Hematopoietic multipotent progenitor cell treated with erythropoietin and hydrocortisone succinate and interleukin-3 and kit ligand, for 15 days (in vitro differentiated cells): ENCODE measurements at regions not wholly inside any gene's neighbourhood (a gene's known extent, or its start where the extent isn't known, plus 50 kb on each side); places are given as distances from the start of the nearest gene placed in this dataset.

Source experiments
- DNase-seq: peaks from one replicate; pipeline ENCODE4 v3.0.0-alpha.2; 2015; ENCODE audit warnings: low spot score

DNA sequence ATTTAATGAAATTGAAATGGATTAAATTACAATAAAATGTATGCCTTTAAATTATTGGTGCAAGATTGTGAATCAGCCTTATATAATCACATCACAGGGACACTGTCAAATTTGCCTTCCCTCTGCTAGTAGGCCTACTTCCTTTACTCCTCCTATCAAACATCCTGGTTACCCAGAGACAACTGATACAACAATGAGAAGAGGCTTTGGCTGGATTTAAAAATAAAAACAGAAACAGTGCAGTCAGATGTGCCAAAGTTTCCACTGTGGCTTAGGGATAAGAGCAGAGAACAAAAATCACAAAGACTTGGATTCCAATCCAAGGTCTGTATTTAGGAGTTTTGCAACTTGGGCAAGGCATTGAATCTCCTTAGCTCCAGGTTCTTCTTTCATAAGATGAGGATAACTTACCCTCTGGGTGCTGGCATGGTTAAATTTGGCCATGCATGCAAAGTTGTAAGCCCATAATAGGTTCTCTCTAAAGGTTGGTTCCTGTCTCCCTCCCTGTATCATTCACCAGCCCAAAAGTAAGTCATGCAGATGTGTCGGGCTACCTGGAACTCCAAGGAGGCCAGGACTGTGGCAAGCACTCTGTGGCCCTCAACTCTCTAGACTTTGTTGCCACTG, 99.3 kb upstream of the LRATD1 start:
- no peak for DNase-seq

DNA sequence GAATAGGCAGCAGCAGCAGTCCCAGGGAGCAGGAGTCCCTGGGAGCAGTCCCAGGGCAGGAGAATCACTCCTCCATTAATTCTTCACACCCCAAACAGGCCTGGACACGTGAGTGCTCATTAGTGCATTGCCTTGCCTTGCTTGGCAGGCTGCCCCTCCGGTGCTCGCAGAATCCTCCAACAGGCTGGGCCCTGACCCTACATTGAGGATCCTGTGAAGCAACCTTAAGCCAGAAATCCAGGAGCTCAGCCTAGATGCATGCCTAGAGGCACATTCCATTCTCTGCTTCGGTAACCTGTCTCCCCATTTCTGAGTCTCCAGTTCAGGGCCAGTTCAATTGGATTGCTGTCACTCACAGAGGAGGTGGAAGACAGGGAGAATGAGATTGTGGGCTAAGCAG, 97.4 kb upstream of the LRATD1 start:
- no peak for DNase-seq

DNA sequence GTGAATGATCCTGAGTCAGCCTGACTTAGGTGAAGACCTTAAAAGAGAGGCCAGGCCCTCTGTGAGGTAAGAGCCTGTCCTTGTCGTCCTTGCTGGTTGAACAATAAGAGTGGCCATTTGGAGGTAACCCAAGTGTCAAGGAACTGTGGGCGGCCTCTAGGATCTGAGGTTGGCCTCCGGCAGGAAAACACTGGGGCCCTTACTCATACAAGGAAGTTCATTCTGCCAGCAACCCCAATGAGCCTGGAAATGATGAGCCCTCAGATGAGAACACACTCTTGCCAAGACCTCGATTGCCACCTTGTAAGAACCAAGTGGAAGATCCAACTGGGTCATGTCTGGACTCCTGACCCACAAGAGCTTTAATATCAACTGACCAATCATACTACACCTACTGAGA, 95.5 kb upstream of the LRATD1 start:
- no peak for DNase-seq

DNA sequence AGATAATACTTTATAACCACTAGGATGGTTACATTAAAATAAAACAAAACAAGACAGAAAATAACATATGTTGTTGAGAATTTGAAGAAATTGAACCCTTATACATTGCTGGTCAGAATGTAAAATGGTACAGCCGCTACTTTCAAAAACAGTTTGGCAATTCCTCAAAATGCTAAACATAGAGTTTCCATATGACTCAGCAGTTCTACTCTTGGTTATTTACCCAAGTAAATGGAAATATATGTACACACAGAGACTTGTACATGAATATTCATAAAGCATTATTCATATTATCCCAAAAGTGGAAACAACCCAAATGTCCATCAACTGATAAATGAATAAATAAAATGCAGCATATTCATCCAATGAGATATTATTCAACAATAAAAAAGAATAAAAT, 92.5 kb upstream of the LRATD1 start:
- DNase-seq, result no peak

DNA sequence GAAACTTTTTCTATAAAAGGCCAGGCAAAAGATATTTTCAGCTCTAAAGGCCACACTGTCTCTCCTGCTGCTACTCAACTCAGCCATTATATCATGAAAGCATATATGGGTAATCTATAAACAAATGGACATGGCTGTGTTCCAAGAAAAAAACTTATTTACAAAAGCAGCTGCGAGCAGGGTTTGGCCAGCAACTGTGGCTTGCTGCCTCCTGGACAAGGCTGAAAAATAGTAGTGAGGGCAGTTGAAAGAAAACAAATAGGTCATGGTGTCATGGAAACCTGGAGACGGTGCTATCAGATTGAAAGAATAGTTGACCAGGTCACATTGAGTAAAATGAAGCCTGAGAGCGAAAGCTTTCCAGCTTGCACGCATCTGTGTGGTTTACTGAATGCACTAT, 89.2 kb upstream of the LRATD1 start:
- no peak for DNase-seq

DNA sequence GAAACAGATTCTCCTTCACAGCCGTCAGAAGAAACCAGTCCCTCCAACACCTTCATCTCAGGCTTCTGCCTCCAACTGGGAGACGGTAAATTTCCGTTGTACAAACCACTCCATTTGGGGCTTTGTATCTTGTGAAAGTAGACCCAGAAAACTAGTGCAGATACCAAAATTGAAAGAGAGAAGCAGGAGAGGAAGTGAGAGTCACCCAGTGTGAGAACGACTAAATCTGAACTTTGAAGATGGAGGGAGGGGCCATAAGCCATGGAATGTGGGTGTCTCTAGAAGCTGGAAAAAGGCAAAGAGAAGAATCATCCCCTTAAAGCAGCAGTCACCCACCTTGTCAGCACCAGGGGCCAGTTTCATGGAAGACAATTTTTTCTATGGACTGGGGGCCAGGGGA, 88.3 kb upstream of the LRATD1 start:
- DNase-seq, result no peak

DNA sequence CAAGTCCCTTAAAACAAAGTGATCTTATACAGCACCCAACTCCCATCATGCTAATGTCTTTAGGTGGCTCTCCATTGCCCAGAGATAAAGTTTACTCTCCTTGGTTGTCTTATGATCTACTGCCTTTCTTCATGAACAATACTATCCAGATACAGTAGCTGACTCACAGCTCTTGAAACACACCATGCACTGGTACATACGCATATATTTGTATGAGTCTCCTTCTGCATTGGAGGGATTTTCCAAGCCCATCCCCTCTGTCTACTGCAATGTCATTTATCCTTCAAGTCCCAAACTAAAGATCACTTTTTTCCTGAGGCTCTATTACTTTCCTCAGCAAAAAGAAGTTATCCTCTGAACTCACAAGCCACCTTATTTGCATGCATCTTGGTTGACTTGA, 84.7 kb upstream of the LRATD1 start:
- no peak for DNase-seq

DNA sequence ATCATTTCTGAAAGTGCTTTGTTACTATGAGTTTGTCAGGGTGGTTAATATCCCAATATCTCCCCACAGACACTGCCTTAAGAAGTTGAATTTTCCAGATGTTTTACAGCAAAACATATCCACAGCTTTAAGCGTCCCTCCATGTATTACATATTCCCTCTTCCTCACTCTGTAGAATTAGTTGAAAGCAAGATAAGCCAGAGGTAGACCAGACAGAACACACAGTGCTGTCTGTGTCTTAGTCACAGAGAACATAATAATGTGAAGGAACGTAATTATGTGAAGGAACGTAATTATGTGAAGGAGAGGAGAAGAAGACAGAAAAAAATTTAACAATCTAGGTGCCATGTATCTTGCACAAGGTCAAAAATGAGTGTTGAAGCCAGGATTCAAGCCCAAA, 81.9 kb upstream of the LRATD1 start:
- DNase-seq, result no peak

DNA sequence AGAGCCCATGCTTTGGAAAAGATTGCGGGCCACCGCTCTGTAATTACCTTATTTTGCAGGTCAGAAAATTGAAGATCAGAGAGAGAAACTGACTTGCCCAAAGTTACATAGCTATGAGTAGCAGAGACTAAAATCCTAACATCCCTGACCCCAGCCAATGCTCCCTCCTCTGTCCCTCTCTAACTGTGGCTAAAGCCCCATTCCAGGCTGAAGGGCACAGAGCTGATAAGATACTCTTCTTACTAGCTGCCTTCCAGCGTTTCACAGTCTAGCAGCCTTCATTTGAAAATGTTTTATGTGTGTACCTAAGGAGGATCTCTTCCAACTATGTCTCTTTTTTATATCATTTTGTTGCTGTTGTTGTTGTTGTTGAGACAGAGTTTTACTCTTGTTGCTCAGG, 81.4 kb upstream of the LRATD1 start:
- DNase-seq, result no peak

DNA sequence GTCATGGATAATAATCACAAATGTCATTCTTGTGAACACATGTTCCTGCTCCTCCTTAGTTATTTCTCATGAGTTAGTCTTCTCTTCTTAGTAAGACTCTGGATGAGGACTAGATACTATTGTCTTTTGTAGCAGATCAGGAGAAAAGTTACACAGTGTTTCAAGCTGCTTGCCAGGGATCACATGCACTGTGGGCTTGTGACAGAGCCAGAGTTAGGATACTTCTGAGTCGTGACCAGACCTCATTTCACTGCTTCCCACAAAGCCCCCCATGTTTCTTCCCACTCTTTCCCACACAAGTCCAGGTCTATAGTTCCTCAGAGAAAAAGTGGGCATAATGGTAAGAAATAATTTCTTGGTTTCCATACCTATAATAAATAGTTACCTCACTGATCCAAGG, 80.2 kb upstream of the LRATD1 start:
- no peak for DNase-seq

DNA sequence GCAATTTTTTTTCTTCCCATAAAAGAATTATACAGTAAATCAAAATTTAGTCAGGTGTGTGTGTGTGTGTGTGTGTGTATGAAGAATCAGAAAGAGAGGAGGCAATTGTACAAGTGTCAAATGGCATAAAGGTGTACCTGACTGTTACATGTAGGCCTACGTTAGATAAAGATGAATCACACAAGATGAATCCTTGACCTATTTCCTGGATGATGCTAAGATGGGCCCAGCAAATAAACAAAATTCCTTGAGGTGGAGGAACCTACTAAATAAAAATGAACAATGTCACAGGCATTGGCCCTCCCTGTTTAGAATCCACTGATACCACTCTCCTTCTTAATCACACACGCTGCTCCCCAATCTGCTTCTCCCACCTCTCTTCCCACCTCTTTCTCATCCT, 79.7 kb upstream of the LRATD1 start:
- DNase-seq, result no peak

DNA sequence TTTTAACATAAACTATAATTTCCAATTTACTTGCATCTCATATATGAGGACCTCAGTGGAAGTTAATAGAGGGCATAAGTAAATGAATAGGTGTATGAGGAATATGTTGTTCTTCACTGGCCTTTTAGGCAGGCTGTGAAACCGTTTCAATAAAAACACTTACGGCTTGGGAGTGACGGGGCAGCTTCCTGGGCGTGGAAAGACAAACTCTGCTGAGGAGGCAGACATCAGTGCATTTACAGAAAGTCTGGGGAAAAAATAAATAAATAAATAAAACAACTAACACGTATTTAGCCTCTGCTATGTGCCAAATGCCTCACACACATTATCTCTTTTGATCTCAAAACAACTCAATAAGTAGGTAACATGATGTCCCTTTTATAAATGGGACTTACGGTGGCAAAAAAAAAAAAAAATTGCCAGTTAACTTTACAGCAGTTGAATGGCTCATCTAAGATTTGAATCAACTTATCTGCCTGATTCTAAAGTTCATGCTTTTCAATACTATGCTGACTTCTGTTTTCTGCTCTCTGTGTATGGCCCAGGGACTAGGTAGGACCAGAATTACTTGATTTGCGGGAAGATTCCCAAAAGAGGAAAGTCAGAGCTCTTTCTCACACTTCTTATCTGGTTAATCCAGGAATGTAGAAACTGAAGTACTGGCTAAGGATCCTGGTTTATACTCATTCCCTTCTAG, 77.5 kb upstream of the LRATD1 start:
- DNase-seq, result no peak

DNA sequence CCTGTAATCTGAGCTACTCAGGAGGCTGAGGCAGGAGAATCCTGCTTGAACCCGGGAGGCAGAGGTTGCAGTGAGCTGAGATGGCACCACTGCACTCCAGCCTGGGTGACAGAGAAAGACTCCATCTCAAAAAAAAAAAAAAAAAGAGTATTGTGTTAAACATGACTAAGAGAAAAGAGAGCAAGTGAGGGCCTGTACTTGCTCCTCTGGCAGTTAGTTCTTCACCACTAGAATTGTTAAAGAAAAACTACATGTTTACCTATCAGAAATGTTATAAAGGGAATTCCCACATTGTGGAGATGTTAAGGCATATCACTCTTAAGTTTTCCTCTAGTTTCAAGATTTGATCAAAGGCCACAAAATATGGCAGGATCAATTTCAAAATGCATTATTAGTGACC, 75.4 kb upstream of the LRATD1 start:
- DNase-seq, result no peak

DNA sequence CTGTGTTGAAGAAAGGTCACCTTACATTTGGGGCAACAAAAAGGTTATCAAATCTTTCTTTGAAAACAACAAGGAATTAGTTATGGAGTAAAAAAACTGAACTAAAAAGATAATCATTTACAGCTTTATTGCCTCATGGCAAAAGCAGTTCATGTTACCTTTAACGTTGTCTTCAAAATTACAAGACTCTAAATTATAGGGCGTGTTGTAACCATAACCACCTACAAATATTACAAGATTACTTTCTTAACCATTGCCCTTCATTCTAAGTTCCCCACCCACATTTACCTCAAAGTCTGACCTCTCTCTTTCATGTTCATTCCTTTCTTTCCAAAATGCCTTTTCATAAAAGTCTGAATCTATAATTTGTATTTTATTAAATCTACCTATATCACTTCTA, 74.6 kb upstream of the LRATD1 start:
- no peak for DNase-seq

DNA sequence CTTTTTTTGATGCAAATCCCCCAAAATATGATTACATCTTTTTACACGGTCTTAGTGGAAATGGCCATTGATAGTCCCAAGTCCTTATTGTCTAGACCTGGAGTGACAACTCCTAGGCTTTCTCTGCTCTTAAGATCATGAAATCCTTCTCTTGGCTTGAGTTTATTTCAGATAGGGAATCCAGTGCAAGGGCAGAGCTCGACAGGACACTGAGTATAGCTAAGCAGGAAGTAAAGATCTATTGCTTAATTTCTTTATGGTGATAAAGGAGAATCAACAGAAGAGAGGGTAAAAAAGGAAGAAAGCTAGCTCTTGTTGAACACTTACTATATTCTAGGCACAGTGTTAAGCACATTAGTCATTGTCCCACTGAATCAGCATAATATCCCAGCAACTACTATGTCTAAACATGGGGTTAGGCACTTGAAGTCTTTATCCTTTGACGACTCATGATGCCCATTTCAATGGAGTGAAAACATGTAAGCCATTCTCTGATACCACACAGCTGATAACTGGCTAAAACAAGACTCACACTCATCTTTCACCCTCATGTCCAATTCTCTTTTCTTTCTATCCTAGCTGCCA, 74.1 kb upstream of the LRATD1 start:
- DNase-seq, result no peak

DNA sequence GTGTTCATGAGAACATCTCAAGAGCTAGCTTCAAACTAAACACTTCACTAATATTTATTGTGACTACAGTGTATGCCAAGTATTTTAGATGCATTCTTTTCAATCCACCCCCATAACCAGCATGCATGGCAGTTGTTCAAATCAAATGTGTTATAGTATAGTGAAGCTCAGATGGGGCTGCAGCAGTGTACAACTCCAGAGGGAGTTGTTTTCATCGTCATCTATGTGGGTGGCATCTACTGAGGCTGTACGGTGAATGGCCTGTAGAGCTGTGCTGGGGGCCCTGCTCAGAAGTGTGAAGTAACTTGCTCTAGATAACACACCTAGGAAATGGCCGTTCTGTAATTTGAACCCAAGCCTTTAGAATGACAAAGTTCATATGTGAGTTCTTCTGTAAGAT, 71.8 kb upstream of the LRATD1 start:
- DNase-seq, result no peak

DNA sequence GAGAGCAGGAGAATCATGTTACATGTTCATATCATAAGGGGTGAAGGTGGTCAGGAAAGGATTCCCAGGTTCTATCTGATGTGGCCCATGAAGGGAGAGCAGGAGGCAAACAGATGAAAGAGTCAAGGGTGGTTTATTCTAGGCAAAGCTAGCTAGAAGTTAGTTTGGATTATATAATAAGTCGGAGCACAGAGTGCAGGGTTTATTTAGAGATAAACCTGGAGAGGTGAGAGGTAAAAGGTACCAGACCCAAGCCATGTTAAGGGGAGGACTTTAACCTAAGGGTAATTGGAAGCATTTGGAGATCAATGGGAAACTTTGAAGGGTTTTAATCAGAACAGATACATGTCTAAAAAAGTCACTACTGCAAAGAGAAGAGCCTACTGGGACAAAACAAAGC, 69.2 kb upstream of the LRATD1 start:
- DNase-seq, result no peak

DNA sequence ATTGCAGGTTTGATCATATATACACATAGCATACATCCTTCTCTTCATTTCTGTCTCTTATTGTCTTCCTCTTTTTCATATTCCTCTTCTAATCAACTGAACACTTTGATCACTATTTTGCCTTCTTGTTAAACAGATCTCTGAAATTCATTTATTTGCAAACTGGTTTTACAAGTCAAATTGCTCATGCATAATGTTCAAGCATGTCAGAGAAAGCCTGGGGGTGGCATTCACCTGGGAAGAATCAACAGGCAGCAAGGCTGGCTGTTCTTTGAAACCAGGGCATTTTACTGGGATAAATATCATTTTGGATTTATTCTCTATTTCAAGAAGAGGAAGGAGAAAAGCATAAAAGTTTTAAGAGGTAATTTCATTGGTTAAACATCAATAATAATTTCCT, 66.9 kb upstream of the LRATD1 start:
- no peak for DNase-seq

DNA sequence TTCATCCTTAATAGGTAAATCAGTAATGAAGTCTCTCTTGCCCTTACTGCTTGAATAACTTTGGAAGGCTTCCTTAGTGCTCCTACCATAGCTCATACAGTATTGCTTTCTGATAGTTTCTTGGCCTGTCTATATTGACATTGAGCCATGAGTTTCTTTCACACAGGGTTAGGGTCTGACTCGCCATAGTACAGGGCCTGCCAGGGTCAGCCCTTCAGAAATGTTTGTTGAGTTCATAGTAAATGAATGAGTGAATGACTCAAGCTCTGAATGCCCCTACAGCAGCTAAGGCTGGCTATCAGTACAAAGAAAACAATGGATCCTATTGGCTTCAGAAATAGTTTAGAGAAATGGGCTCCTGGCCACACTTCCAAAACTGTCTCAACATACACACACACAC, 65.0 kb upstream of the LRATD1 start:
- no peak for DNase-seq

DNA sequence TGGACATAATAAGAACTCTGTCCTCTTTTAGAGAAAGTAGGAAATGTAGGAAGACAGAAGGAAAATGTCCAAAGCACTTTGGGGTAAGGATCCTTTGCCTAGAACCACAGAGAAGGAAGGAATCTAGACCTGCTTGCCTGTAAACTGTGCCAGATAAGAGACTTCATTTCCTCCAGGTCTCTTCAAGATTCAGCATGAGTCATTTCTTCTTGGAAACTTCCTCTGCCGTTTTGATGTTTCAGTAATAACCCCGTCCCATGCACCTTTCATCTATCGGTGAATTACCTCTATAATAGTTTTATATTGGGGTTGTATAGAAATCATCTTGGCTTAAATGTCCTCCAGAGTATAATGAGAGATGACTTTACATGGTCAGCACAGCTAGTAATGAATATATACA, 63.2 kb upstream of the LRATD1 start:
- DNase-seq, result no peak

DNA sequence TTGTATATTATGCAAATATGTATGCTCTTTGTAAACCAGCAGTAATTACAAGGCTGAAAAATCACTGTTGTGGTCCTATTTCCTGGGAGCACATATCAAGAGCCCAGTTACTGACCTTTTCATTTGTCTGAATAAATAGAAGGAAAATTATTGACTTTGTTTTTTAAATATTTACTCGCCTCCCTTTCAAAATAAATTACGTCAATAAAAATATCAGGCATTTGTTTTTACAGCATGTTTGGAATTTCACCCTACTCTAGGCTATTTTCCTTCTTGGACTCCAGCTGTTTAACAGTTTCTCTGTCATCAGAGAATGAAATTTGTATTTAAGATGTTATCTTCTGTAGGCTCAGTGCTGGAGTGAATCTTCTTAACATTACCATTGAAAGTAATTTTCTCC, 59.9 kb upstream of the LRATD1 start:
- no peak for DNase-seq

DNA sequence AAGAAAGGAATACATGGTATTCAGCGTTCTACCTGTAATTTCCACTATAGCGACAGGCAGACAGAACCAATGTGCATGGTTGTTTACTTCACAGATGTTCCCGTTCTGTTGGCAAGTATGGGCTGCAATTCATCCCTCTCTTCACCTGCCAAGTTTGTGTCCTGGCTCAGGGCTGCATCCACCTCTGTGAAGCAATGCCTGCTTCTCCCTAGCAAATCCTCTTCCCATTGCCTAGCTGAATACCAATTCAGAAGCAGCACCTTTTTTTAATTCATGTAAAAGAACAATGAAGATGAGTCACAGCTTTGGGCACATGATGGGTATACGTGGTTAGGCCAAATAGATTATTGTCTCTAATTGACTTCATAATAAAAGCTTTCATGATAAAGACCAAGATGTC, 54.7 kb upstream of the LRATD1 start:
- DNase-seq, result no peak
